ENCODE measurements at regions not wholly inside any gene's neighbourhood (a gene's known extent, or its start where the extent isn't known, plus 50 kb on each side); places are given as distances from the start of the nearest gene placed in this dataset.

DNA sequence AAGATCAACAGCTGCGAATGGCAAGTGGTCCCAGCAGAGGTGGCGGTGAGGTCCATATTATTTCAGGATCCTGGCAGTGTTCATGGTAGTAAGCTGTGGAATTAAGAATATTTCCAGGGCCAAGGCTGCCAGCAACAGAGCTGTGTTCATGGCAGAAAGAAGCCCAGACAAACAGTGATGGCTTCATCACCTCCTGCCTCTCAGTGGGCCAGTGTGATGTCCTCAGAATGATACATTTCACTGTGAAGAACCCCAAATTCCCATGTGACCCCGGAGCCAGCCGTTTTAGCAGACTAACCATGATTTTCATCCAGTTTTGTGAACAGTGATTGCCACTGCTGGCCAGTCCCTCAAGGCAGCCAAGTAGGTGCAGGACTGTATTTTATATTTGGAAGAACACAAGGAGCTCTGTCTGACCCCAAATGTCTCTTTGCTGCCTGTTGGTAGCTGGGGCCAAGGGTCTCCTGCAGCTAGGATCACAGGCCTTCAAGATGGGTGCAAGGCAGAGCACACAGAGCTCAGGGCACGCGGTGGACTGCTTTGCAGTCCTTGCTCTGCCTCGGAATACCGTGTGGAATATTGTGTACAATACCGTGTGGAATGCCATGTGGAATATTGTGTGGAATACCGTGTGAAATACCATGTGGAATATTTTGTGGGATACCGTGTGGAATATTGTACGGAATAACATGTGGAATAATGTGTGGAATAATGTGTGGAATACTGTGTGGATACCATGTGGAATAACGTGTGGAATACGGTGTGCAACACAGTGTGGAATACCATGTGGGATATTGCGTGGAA is 132.3 kb upstream of the CHST15 start:
- TF ChIP-seq, protein P1, sequence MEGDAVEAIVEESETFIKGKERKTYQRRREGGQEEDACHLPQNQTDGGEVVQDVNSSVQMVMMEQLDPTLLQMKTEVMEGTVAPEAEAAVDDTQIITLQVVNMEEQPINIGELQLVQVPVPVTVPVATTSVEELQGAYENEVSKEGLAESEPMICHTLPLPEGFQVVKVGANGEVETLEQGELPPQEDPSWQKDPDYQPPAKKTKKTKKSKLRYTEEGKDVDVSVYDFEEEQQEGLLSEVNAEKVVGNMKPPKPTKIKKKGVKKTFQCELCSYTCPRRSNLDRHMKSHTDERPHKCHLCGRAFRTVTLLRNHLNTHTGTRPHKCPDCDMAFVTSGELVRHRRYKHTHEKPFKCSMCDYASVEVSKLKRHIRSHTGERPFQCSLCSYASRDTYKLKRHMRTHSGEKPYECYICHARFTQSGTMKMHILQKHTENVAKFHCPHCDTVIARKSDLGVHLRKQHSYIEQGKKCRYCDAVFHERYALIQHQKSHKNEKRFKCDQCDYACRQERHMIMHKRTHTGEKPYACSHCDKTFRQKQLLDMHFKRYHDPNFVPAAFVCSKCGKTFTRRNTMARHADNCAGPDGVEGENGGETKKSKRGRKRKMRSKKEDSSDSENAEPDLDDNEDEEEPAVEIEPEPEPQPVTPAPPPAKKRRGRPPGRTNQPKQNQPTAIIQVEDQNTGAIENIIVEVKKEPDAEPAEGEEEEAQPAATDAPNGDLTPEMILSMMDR (IDR thresholded peaks at IDR 0.05; ENCODE audit: extremely low read depth, insufficient read depth, missing control alignments) = no peak
- peak; percentile 48 for DNase-seq (ENCODE audit: low spot score)
- in situ Hi-C loops (cut with MboI; ENCODE audit: low pct_unique_long_range_greater_than_20kb, low sequenced_read_pairs, unreplicated experiment) = no loop called here

DNA sequence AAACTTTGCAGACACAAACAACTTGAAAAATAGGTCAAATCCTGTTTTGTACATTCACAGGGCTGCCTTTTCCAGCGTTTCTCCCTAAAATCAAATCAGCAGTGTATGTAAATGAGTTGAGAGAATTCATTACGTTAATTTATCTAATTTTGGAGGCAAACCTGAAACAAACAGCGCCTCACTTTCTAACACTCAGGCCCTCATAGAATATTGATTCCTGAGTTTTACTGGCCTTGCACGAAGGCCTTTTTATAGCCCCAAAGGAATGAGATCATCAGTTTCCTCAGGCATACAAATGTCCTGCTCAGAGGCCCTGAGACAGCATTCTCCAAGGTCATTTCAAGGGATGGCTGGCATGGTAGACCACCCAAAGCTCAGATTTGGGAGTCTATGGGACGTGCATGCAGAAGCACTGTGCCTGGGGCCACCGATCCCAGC is 131.7 kb upstream of the CHST15 start:
- TF ChIP-seq, protein P1 (IDR thresholded peaks at IDR 0.05; ENCODE audit: extremely low read depth, insufficient read depth, missing control alignments) = no peak
- DNase-seq (ENCODE audit: low spot score) = no peak
- in situ Hi-C loops (cut with MboI; ENCODE audit: low pct_unique_long_range_greater_than_20kb, low sequenced_read_pairs, unreplicated experiment) = no loop called here

DNA sequence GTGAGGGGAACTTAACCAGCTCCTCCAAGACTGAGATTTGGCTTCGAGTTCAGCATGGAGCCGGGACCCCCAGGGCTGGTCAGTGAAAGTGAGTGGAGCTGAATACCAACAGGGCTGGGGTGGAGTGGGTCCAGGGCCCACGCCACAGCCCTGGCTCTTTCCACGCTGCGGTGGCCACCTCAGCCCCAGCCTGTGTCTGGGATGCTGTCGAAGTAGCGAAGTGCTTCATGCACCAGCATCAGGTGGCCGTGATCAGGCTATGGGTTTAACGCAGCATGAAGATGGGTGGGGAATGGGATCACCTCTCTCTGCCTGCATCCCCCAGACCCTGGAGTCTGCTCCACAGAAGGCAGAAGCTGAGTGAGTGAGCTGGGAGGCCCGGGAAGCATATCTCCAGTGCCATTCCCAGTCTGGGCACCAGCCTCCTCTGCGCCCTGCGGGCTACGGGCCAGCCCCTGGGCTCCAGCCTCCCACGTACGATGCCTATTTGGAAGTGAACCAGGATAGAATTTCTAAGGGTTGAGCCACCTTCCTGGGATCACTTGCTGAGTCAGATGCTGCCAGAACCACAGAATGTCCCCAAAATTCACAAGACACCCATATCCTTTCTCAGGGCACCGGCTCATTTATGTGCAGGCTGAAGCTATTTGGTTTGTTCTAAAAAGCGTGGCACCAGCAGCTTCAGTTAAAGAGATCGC is 131.1 kb upstream of the CHST15 start:
- in situ Hi-C loops (cut with MboI; ENCODE audit: low pct_unique_long_range_greater_than_20kb, low sequenced_read_pairs, unreplicated experiment) = no loop called here
- TF ChIP-seq, protein P1 (IDR thresholded peaks at IDR 0.05; ENCODE audit: extremely low read depth, insufficient read depth, missing control alignments) = no peak
- no peak for DNase-seq (ENCODE audit: low spot score)

DNA sequence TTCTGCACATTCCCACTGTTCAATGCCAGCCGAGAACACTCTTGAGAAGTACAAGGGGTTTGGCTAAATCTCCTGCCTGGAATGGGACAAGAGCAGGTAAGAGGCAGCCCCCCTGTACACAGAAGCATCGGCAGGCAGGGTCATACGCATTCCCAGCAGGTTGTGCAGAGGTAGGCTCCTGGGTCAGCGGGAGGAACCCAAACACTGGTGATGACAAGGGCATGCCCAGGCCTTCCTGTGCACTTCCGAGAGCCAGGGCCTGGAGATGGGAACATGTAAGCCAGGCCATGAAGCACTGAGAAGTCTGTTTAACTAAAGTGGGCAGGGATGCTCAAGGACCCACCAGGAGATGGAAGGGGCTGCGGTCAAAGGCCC is 130.3 kb upstream of the CHST15 start:
- TF ChIP-seq, protein P1 (IDR thresholded peaks at IDR 0.05; ENCODE audit: extremely low read depth, insufficient read depth, missing control alignments) = no peak
- DNase-seq (ENCODE audit: low spot score) = no peak
- in situ Hi-C loops (cut with MboI; ENCODE audit: low pct_unique_long_range_greater_than_20kb, low sequenced_read_pairs, unreplicated experiment) = no loop called here

DNA sequence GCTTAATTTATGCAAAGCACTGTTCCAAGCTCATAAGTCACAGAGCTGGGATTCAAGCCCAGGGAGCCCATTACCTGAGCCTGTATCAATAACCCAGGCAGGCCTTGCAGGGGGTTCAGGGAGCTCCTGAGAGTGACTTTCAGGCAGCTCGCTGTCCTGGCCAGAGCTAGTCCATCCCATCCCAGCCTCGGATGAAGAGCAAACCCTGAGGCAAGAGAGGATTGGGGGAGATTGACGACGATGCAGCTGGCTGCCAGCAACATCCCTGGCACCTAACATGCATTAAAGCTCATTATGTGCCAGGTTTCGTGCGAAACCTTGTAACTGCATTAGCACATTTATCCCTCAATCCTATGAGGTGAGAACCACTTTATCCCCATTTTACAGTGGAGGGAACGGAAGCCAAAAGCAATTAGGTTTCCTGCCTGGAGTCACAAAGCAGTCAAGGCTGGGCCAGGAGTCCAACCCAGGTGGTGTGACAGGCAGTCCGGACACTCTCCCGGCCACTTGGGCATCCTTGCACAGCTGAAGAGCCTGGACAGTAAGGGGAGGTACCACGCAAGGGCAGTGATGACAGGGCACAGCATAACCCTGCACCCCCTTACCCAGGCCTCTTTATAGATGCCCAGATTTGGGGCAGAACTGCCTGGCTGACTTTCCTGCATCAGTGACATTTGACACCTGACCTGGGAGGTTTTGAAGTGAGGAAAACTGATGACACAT is 129.8 kb upstream of the CHST15 start:
- TF ChIP-seq, protein P1 (IDR thresholded peaks at IDR 0.05; ENCODE audit: extremely low read depth, insufficient read depth, missing control alignments) = no peak
- in situ Hi-C loops (cut with MboI; ENCODE audit: low pct_unique_long_range_greater_than_20kb, low sequenced_read_pairs, unreplicated experiment) = no loop called here

DNA sequence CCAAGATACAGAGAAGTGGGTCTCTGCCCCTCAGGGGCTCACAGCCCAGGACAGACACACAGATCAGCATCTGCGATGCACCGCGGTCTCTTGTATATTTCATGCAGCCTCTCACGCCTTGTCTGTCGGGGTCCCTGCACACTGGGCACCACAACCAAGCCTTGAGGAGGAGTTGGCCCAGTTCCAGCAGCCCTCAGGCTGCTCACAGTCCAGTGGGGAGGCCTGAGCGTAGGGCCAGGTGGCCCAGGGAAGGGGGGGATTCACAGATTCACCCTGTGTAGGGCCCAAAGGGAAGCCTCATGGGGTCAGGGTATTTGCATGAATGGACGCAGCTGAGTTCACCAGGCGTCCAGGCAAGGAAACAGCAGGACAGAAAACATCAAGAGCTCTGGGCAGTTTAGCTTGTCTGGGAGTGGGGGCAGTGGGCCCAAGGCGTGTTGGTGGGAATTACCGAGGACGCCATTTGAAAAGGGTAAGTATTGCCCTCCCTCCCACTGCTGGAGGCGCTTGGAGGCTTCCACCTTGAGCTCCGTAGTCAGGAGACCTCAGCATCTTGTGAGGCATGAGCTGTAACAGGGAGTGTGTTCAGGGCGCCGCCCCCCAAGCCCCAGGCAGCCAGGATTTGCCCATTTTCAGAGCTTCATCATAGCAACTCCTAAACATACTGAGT is 129.1 kb upstream of the CHST15 start:
- peak; percentile 43 for DNase-seq (ENCODE audit: low spot score)
- in situ Hi-C loops (cut with MboI; ENCODE audit: low pct_unique_long_range_greater_than_20kb, low sequenced_read_pairs, unreplicated experiment) = no loop called here
- TF ChIP-seq, protein P1 (IDR thresholded peaks at IDR 0.05; ENCODE audit: extremely low read depth, insufficient read depth, missing control alignments) = no peak

More for the DNA sequence above, 129.8 kb upstream of the CHST15 start:
- no peak for DNase-seq (ENCODE audit: low spot score)
